ENCODE measurements at regions not wholly inside any gene's neighbourhood (a gene's known extent, or its start where the extent isn't known, plus 50 kb on each side); places are given as distances from the start of the nearest gene placed in this dataset.
A peak's percentile ranks its signal among the peaks of the same experiment; 100 is the strongest.
"Not testable (repeated sequence)": the region's sequence is repeated elsewhere in the genome, so short reads cannot be mapped to it uniquely, and the experiment has no call there.

DNA sequence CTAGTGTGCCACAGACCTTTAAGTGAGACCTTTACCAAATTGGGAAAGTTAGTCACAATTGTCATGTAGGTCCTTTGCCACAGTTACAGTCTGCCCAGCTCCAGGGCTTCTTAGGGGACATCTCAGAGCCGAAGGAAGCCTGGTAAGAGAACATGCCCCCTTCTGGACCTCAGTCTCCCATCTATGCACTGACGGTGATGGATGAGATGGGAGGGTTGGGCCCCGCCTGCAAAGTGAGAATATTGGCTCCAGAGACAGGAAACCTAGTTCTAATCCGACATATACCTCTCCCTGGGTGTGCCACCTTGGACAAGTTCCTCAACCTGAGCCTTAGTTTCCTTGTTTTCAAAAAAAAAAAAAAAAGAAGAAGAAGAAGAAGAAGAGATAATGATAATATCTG is 85.1 kb upstream of the NAV2 start:
- TF ChIP-seq, protein P1, sequence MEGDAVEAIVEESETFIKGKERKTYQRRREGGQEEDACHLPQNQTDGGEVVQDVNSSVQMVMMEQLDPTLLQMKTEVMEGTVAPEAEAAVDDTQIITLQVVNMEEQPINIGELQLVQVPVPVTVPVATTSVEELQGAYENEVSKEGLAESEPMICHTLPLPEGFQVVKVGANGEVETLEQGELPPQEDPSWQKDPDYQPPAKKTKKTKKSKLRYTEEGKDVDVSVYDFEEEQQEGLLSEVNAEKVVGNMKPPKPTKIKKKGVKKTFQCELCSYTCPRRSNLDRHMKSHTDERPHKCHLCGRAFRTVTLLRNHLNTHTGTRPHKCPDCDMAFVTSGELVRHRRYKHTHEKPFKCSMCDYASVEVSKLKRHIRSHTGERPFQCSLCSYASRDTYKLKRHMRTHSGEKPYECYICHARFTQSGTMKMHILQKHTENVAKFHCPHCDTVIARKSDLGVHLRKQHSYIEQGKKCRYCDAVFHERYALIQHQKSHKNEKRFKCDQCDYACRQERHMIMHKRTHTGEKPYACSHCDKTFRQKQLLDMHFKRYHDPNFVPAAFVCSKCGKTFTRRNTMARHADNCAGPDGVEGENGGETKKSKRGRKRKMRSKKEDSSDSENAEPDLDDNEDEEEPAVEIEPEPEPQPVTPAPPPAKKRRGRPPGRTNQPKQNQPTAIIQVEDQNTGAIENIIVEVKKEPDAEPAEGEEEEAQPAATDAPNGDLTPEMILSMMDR (conservative IDR thresholded peaks at IDR 0.05) = no peak
- peak overlapping the region; percentile 52 for H3K27ac ChIP-seq

DNA sequence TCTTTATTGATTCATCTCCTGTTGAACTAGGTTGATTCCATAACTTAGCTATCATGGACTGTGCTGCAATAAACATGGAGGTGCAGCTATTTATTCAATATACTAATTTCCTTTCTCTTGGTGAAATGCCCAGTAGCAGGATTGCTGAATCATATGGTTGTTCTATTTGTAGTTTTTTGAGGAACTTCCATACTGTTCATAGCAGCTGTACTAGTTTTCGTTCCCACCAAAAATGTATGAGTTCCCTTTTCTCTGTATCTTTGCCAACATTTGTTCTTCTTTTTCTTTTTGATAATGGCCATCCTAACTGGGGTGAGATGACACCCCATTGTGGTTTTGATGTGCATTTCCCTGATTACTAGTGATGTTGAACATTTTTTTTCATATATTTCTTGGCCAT is 87.2 kb upstream of the NAV2 start:
- H3K27ac ChIP-seq = no peak overlapping the region
- TF ChIP-seq, protein P1 (conservative IDR thresholded peaks at IDR 0.05) = no peak

DNA sequence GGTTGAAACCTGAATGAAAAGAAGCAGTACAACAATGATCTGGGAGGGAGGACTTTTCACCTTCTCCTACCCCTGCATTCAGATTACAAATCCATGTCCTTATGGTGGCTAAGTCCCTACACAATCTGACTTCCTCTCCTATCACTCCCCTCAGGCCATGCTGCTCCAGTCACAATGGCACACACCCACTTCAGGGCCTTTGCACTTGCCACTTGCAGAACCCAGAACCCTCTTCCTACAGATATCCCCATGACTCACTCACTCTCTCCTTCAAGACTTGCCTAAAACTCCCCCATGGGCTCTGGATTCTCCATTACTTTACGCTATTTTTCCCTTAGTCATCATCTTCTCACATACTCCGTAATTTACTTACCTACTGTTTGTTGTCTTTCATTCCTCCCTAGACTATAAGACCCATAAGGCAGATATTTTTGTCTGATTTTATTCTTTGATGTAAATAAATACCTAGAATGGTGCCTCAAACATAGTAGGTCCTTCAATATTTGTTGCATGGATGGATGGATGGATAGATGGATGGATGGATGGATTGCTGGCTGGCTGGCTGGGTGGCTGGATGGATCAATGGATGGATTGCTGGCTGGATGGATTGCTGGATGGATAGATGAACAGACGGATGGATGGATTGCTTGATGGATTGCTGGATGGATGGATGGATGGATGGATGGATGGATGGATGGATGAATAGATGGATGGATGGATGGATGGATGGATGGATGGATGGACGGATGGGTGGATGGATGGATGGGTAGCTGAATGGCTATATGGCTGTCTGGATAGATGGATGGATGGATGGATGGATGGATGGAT is 94.7 kb upstream of the NAV2 start:
- TF ChIP-seq, protein P1 (conservative IDR thresholded peaks at IDR 0.05) = no peak
- no peak overlapping the region for H3K27ac ChIP-seq

DNA sequence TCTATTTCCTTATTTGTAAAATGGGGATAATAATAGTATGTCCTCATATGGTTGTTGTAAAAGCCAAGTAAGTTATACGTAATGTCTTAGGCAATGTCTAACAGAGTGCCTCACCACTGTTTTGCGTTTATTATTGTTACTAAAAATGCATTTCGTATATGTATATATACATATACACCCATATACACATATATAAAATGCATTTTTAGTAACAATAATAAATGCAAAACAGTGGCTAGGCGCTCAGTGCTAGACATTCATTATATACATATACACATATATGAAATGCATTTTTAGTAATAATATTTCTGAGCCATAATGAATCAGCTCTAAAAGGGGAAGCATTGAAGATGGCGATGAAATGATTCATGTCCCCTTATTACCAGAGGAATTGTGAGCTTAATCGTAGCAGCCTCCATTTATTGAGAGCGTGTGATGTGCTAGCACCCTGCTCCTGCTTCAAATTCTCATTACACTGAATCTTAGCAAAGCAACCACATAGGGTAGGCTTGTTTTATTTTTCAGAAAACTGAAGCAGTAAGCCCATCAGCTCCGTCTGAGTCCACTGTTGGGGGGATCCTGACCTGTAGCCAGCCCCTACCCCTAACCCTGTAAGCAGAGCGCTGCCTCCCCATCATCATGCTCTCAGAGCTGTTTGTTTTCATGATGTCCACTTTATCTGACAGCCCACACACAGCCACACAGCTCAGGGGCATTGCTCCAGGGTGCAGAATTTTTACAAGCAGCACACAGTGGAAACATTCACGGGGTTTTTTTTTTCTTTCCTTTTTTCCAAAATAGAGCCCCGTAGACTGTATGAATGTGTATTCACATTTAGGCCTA is 97.1 kb upstream of the NAV2 start:
- H3K27ac ChIP-seq = no peak overlapping the region
- TF ChIP-seq, protein P1 (conservative IDR thresholded peaks at IDR 0.05) = no peak

DNA sequence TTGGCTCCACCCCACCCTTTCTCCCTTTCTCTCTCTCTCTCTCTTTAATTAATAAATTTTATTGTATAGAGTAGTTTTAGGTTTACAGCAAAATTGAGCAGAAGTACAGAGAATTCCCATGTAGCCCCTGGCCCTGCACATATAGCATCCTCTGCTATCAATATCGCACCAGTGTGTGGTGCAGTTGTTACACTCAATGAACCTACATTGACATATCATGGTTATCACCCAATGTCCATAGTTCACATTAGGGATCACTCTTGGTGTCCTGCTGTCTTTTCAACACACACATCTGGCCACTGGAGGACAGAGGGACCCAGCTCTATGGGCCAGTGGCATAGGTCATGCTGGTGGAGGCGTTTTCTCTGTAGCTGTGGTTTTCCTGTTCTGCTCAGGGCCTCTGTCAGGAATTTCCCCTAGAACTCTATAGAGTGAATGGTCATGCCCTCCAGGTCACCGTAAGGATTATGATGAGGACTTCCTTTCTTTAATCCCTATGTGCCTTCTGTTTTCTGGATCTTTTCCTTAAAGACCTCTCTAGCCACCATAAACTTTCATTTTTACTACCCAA is 98.2 kb upstream of the NAV2 start:
- H3K27ac ChIP-seq = no peak overlapping the region
- TF ChIP-seq, protein P1 (conservative IDR thresholded peaks at IDR 0.05) = no peak

DNA sequence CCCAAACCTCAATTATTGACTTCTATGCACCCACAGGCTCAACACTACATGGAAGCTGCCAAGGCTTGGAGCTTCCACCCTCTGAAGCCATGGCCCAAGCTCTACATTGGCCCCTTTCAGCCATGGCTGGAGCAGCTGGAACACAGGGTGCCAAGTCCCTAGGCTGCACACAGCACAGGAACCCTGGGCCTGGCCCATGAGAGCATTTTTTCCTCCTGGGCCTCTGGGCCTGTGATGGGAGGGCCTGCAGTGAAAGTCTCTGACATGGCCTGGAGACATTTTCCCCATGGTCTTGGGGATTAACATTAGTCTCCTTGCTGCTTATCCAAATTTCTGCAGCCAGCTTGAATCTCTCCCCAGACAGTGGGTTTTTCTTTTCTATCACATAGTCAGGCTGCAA is 100.6 kb upstream of the NAV2 start:
- H3K27ac ChIP-seq = not testable (repeated sequence)

DNA sequence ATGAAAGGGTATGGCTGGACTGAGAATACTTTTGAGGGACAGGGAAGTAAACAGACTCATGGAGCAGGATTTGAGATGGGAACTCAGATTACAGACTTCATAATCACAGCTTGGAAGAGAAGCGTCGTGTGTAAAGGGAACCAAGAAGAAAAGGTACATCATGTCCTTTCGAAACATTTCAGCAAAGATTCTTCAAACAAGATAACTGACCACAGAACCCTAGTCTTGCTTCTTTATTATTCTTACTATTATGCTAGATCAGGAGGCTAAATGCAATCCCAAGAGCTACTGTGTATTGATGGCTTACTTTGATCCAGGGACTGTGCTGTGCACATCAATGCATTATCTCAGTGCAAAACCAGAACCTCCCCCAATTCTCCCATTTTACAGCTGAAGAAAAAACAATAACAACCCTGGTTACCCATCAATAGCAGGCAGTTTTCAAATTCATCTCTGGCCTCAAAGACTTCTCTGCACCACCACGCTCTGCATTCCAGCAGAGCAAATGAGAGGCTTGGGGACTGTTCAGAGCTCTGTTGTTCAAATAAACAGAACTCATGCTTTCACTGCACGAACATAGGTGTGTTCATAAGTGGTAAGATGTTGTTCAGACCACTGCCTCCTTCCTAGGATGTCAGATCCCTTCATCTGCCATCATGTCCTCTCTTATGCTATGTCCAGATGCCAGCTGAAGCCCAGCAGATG is 104.8 kb upstream of the NAV2 start:
- peak overlapping the region; percentile 49 for H3K27ac ChIP-seq
- TF ChIP-seq, protein P1 (conservative IDR thresholded peaks at IDR 0.05) = no peak
